Peyer's patch (tissue), 4 donors: ENCODE measurements at regions not wholly inside any gene's neighbourhood (a gene's known extent, or its start where the extent isn't known, plus 50 kb on each side); places are given as distances from the start of the nearest gene placed in this dataset.

ENCODE experiments used
- CTCF ChIP-seq, 6 experiments: fragments of 450-650 bp in 4 of 6; fragments of 200-600 bp in 2 of 6; sonication (generic) in 1 of 6; IDR thresholded peaks; one replicate each; pipeline ENCODE4 v1.5.1; 2017 to 2019; ENCODE audit warnings: antibody characterized with exemption in 6 of 6, mild to moderate bottlenecking in 3 of 6, moderate library complexity in 1 of 6
- POLR2A ChIP-seq, 2 donors: fragments of 450-650 bp; IDR thresholded peaks; one replicate each; pipeline ENCODE4 v1.5.1; 2017; ENCODE audit warnings: antibody characterized with exemption in 2 of 2, mild to moderate bottlenecking in 2 of 2, moderate library complexity in 2 of 2

- no peak for TF ChIP-seq CTCF (IDR thresholded peaks at IDR 0.05)
- TF ChIP-seq POLR2A (IDR thresholded peaks at IDR 0.05), result no peak
Measured at GRCh38 chr6:84916704-84917103, 152.3 kb upstream of the TBX18 start.
